Suprapubic skin (tissue), 4 donors: ENCODE measurements at regions not wholly inside any gene's neighbourhood (a gene's known extent, or its start where the extent isn't known, plus 50 kb on each side); places are given as distances from the start of the nearest gene placed in this dataset.

ENCODE experiments used
- EP300 ChIP-seq: sonication (generic); formaldehyde crosslinking; IDR thresholded peaks from one replicate; pipeline ENCODE4 v1.6.1; 2017; ENCODE audit warnings: antibody characterized with exemption
- POLR2A ChIP-seq, 2 donors: fragments of 450-650 bp; IDR thresholded peaks; one replicate each; pipeline ENCODE4 v1.6.1; 2017; ENCODE audit warnings: antibody characterized with exemption in 2 of 2, mild to moderate bottlenecking in 2 of 2, moderate library complexity in 2 of 2
- POLR2AphosphoS5 ChIP-seq, 3 donors: sonication (generic); formaldehyde crosslinking; IDR thresholded peaks; one replicate each; pipeline ENCODE4 v1.6.1; 2017; ENCODE audit warnings: antibody characterized with exemption in 3 of 3
- TF ChIP-seq, protein P1 (sequence below), 2 donors: fragments of 200-600 bp in 1 of 2; fragments of 450-650 bp in 1 of 2; sonication (generic) in 1 of 2; IDR thresholded peaks; one replicate each; pipeline ENCODE4 v1.5.1; 2016 to 2019; ENCODE audit warnings: antibody characterized with exemption in 2 of 2, mild to moderate bottlenecking in 1 of 2, moderate library complexity in 1 of 2

DNA sequence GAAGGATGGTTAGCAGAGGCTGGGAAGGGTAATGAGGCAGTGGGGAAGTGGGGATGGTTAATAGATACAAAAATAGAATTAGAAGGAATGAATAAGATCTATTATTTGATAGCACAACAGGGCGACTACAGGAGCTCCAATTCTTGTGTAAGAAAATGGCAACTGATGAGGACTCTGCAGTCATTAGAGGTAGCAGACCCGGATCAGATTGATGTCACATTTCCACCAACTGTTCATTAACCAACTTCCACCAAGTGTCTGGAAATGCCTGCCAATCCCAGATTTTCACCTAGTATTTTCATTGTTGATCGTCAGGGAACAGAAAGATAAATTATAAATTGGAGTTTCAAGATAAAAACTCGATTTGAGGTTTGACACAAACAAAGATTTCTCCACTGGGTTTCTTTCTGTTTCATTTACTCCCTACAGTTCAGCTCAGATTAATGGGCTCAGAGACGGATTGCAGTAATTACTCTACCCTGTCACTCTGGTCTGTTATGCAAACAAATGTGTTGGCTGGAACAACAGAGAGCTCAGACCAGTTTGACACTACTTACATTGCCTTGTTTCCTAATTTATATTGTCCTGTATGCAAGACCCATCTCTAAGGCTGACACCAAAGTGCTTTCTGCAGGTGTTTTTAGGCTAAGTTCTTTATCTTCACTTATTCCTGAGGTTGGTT, 909.2 kb upstream of the PRKX start:
- TF ChIP-seq, protein P1, sequence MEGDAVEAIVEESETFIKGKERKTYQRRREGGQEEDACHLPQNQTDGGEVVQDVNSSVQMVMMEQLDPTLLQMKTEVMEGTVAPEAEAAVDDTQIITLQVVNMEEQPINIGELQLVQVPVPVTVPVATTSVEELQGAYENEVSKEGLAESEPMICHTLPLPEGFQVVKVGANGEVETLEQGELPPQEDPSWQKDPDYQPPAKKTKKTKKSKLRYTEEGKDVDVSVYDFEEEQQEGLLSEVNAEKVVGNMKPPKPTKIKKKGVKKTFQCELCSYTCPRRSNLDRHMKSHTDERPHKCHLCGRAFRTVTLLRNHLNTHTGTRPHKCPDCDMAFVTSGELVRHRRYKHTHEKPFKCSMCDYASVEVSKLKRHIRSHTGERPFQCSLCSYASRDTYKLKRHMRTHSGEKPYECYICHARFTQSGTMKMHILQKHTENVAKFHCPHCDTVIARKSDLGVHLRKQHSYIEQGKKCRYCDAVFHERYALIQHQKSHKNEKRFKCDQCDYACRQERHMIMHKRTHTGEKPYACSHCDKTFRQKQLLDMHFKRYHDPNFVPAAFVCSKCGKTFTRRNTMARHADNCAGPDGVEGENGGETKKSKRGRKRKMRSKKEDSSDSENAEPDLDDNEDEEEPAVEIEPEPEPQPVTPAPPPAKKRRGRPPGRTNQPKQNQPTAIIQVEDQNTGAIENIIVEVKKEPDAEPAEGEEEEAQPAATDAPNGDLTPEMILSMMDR (IDR thresholded peaks at IDR 0.05) = no peak
- TF ChIP-seq POLR2AphosphoS5 (IDR thresholded peaks at IDR 0.05) = no peak
- no peak for TF ChIP-seq EP300
- TF ChIP-seq POLR2A (IDR thresholded peaks at IDR 0.05) = no peak
